PC-3 (cell line): ENCODE measurements at regions not wholly inside any gene's neighbourhood (a gene's known extent, or its start where the extent isn't known, plus 50 kb on each side); places are given as distances from the start of the nearest gene placed in this dataset.

Experiments used
- ATAC-seq: fragments of 200-7000 bp; cut with Tn5 transposase; 2 replicates; pipeline ENCODE4 v1.9.1; 2020; ENCODE audit warnings: mild to moderate bottlenecking, moderate library complexity
- BruUV-seq: library from RNA; stranded (reverse); fragments of 400-500 nt; replicated peaks from 2 replicates; lab custom pipeline; 2021; lab: Mats Ljungman, UMichigan
- CTCF ChIA-PET: fragments of 300-600 bp; sonication (Branson Sonifier 250); formaldehyde crosslinking; loops from one replicate; lab custom pipeline; 2022; ENCODE audit warnings: antibody characterized with exemption; lab: Charles Lee
- POLR2A ChIA-PET: fragments of 300-600 bp; sonication (Branson Sonifier 250); formaldehyde crosslinking; loops from one replicate; lab custom pipeline; 2022; ENCODE audit warnings: antibody characterized with exemption; ENCODE audit not compliant: unreplicated experiment; lab: Charles Lee
- DNase-seq: peaks from one replicate; pipeline ENCODE4 v3.0.0-alpha.2; 2015
- H2AFZ ChIP-seq: fragments of 300-600 bp; sonication (generic); 2 replicates; pipeline ENCODE4 v1.6.0; 2016; ENCODE audit warnings: antibody characterized with exemption, low read length
- H3F3A ChIP-seq: fragments of 300-600 bp; sonication (generic); one replicate; pipeline ENCODE4 v1.6.0; 2017; ENCODE audit warnings: antibody characterized with exemption, low read length, control low read depth, mild to moderate bottlenecking; ENCODE audit not compliant: unreplicated experiment
- H3K27ac ChIP-seq: fragments of 300-600 bp; sonication (generic); 2 replicates; pipeline ENCODE4 v1.5.1; 2016; ENCODE audit warnings: mild to moderate bottlenecking, low read length
- H3K27me3 ChIP-seq: fragments of 300-600 bp; sonication (generic); 2 replicates; pipeline ENCODE4 v1.6.1; 2016; ENCODE audit warnings: low read length, mixed read lengths
- H3K36me3 ChIP-seq: fragments of 300-600 bp; sonication (generic); 2 replicates; pipeline ENCODE4 v1.6.1; 2016; ENCODE audit warnings: low read depth, mixed run types, low read length, mixed read lengths
- H3K4me1 ChIP-seq: fragments of 300-600 bp; sonication (generic); 2 replicates; pipeline ENCODE4 v1.5.1; 2016; ENCODE audit warnings: low read length; ENCODE audit not compliant: insufficient read depth
- H3K4me2 ChIP-seq: fragments of 300-600 bp; sonication (generic); 2 replicates; pipeline ENCODE4 v1.6.0; 2016; ENCODE audit warnings: low read length
- H3K4me3 ChIP-seq: fragments of 300-600 bp; sonication (generic); 2 replicates; pipeline ENCODE4 v1.5.1; 2016; ENCODE audit warnings: mild to moderate bottlenecking, low read length, mixed read lengths
- H3K79me2 ChIP-seq: fragments of 300-600 bp; sonication (generic); 2 replicates; pipeline ENCODE4 v1.6.1; 2017; ENCODE audit warnings: low read length, mixed read lengths
- H3K9ac ChIP-seq: fragments of 300-600 bp; sonication (generic); 2 replicates; pipeline ENCODE4 v1.6.0; 2016; ENCODE audit warnings: mild to moderate bottlenecking, low read length
- H3K9me2 ChIP-seq: fragments of 300-600 bp; sonication (generic); replicated peaks from 2 replicates; pipeline ENCODE4 v1.6.1; 2016; ENCODE audit warnings: mixed run types, low read length, mixed read lengths
- H3K9me3 ChIP-seq: fragments of 300-600 bp; sonication (generic); 2 replicates; pipeline ENCODE4 v1.6.1; 2016; ENCODE audit warnings: low read length, mixed read lengths
- H4K20me1 ChIP-seq: fragments of 300-600 bp; sonication (generic); 2 replicates; pipeline ENCODE4 v1.6.1; 2016; ENCODE audit warnings: low read length, mixed read lengths
- CTCF ChIP-seq: fragments of 300-600 bp; sonication (generic); conservative IDR thresholded peaks from 2 replicates; pipeline ENCODE4 v1.5.1; 2017; ENCODE audit warnings: antibody characterized with exemption, low read depth, mild to moderate bottlenecking, low read length
- EZH2 ChIP-seq: fragments of 300-600 bp; sonication (generic); IDR thresholded peaks from one replicate; pipeline ENCODE4 v1.6.1; 2017; ENCODE audit warnings: antibody characterized with exemption, mild to moderate bottlenecking, low read length; ENCODE audit not compliant: unreplicated experiment
- EZH2phosphoT487 ChIP-seq: fragments of 300-600 bp; sonication (generic); IDR thresholded peaks from 2 replicates; pipeline ENCODE4 v1.6.1; 2018; ENCODE audit warnings: mild to moderate bottlenecking, antibody characterized with exemption, low read length, borderline replicate concordance
- intact Hi-C: fragments of 100-400 bp; cut with micrococcal nuclease; formaldehyde crosslinking; loops from 2 replicates; pipeline ENCODE4 v1.9.0; 2023

GRCh38 chr9:111098093-111098492 is 59.8 kb upstream of the LPAR1 start:
- no peak overlapping the region for H3K27ac ChIP-seq
- intact Hi-C loops: no loop called here

GRCh38 chr9:111096051-111096450 is 57.8 kb upstream of the LPAR1 start:
- H3K9me2 ChIP-seq: no peaks in the 10 kb centered on the region
- no peaks in the 10 kb centered on the region for H4K20me1 ChIP-seq
- H3K4me3 ChIP-seq: no peak overlapping the region
- DNase-seq (no peak), ATAC-seq (no peak)
- BruUV-seq: no TSS peak
- H2AFZ ChIP-seq: no peak overlapping the region
- H3F3A ChIP-seq: no peaks in the 10 kb centered on the region
- no peak overlapping the region for H3K4me2 ChIP-seq
- no peaks in the 10 kb centered on the region for H3K79me2 ChIP-seq
- POLR2A ChIA-PET: no interaction called here
- intact Hi-C loops: no loop called here
- H3K27ac ChIP-seq: no peak overlapping the region
- no peak overlapping the region for H3K9ac ChIP-seq
- CTCF ChIA-PET: interaction anchor here (0.7 kb wide), 1 partner anchor 193 kb away, joined by 3 read pairs; no protein-coding TSS in a partner anchor
- TF ChIP-seq EZH2phosphoT487 (no peak), EZH2 (no peak), CTCF (no peak)
- no peaks in the 10 kb centered on the region for H3K9me3 ChIP-seq
- peaks cover 10% of the 10 kb centered on the region for H3K4me1 ChIP-seq
- H3K36me3 ChIP-seq: no peaks in the 10 kb centered on the region
- no peaks in the 10 kb centered on the region for H3K27me3 ChIP-seq

More at GRCh38 chr9:111098093-111098492, 59.8 kb upstream of the LPAR1 start:
- DNase-seq (no peak), ATAC-seq (no peak)
- no peak overlapping the region for H2AFZ ChIP-seq
- BruUV-seq: no TSS peak
- no peak overlapping the region for H3K9ac ChIP-seq
- H3K79me2 ChIP-seq: no peaks in the 10 kb centered on the region
- H3K4me1 ChIP-seq: peaks cover 10% of the 10 kb centered on the region
- CTCF ChIA-PET: no interaction called here
- no peak overlapping the region for H3K4me2 ChIP-seq
- no peaks in the 10 kb centered on the region for H3K36me3 ChIP-seq
- no peak overlapping the region for H3K4me3 ChIP-seq
- no peaks in the 10 kb centered on the region for H3K27me3 ChIP-seq
- no peaks in the 10 kb centered on the region for H3F3A ChIP-seq
- TF ChIP-seq EZH2 (no peak), CTCF (no peak), EZH2phosphoT487 (no peak)
- H3K9me2 ChIP-seq: no peaks in the 10 kb centered on the region
- POLR2A ChIA-PET: no interaction called here
- no peaks in the 10 kb centered on the region for H4K20me1 ChIP-seq
- H3K9me3 ChIP-seq: no peaks in the 10 kb centered on the region

GRCh38 chr9:111095441-111095840 is 57.2 kb upstream of the LPAR1 start:
- no peak overlapping the region for H2AFZ ChIP-seq
- TF ChIP-seq CTCF (no peak), EZH2 (no peak), EZH2phosphoT487 (no peak)
- no peaks in the 10 kb centered on the region for H3K79me2 ChIP-seq
- BruUV-seq: no TSS peak
- intact Hi-C loops: no loop called here
- H3K9me3 ChIP-seq: no peaks in the 10 kb centered on the region
- ChIA-PET POLR2A (no interaction called here), CTCF (interaction anchor here (0.7 kb wide), 1 partner anchor 193 kb away, joined by 3 read pairs; no protein-coding TSS in a partner anchor)
- no peak overlapping the region for H3K4me3 ChIP-seq
- H3K27me3 ChIP-seq: no peaks in the 10 kb centered on the region
- no peaks in the 10 kb centered on the region for H3K36me3 ChIP-seq
- no peaks in the 10 kb centered on the region for H4K20me1 ChIP-seq
- H3F3A ChIP-seq: no peaks in the 10 kb centered on the region
- H3K4me2 ChIP-seq: no peak overlapping the region
- DNase-seq (no peak), ATAC-seq (no peak)
- no peak overlapping the region for H3K27ac ChIP-seq
- peaks cover 10% of the 10 kb centered on the region for H3K4me1 ChIP-seq
- no peaks in the 10 kb centered on the region for H3K9me2 ChIP-seq
- H3K9ac ChIP-seq: no peak overlapping the region
